ENCODE measurements at regions not wholly inside any gene's neighbourhood (a gene's known extent, or its start where the extent isn't known, plus 50 kb on each side); places are given as distances from the start of the nearest gene placed in this dataset.

GRCh38 chr2:2985020-2985419, 392.6 kb downstream of the EIPR1 start:
- H3K4me3 ChIP-seq (ENCODE audit: low read depth, low read length): no peak overlapping the region
- no peak for DNase-seq (ENCODE audit: low read depth)
- no peak for TF ChIP-seq CTCF (IDR thresholded peaks at IDR 0.05; ENCODE audit: insufficient read depth, low read depth, low read length, missing control alignments)

GRCh38 chr2:2981000-2981399, 396.6 kb downstream of the EIPR1 start:
- no peak overlapping the region for H3K4me3 ChIP-seq (ENCODE audit: low read depth, low read length)
- TF ChIP-seq CTCF (IDR thresholded peaks at IDR 0.05; ENCODE audit: insufficient read depth, low read depth, low read length, missing control alignments): no peak
- no peak for DNase-seq (ENCODE audit: low read depth)

GRCh38 chr2:2974982-2975381, 402.6 kb downstream of the EIPR1 start:
- TF ChIP-seq CTCF (IDR thresholded peaks at IDR 0.05; ENCODE audit: insufficient read depth, low read depth, low read length, missing control alignments): no peak
- H3K4me3 ChIP-seq (ENCODE audit: low read depth, low read length): no peak overlapping the region
- no peak for DNase-seq (ENCODE audit: low read depth)

- no peak for TF ChIP-seq CTCF (IDR thresholded peaks at IDR 0.05; ENCODE audit: insufficient read depth, low read depth, low read length, missing control alignments)
- no peak overlapping the region for H3K4me3 ChIP-seq (ENCODE audit: low read depth, low read length)
- no peak for DNase-seq (ENCODE audit: low read depth)
Measured at GRCh38 chr2:2960441-2961133, 417.0 kb downstream of the EIPR1 start.

- no peak for TF ChIP-seq CTCF (IDR thresholded peaks at IDR 0.05; ENCODE audit: insufficient read depth, low read depth, low read length, missing control alignments)
- DNase-seq (ENCODE audit: low read depth): no peak
- no peak overlapping the region for H3K4me3 ChIP-seq (ENCODE audit: low read depth, low read length)
Measured at GRCh38 chr2:2950403-2950952, 427.1 kb downstream of the EIPR1 start.

- no peak for TF ChIP-seq CTCF (IDR thresholded peaks at IDR 0.05; ENCODE audit: insufficient read depth, low read depth, low read length, missing control alignments)
- H3K4me3 ChIP-seq (ENCODE audit: low read depth, low read length): no peak overlapping the region
- DNase-seq (ENCODE audit: low read depth): no peak
Measured at GRCh38 chr2:2947406-2947805, 430.2 kb downstream of the EIPR1 start.

- DNase-seq (ENCODE audit: low read depth): no peak
- H3K4me3 ChIP-seq (ENCODE audit: low read depth, low read length): no peak overlapping the region
- no peak for TF ChIP-seq CTCF (IDR thresholded peaks at IDR 0.05; ENCODE audit: insufficient read depth, low read depth, low read length, missing control alignments)
Measured at GRCh38 chr2:2942906-2943305, 434.7 kb downstream of the EIPR1 start.
